ENCODE measurements at regions not wholly inside any gene's neighbourhood (a gene's known extent, or its start where the extent isn't known, plus 50 kb on each side); places are given as distances from the start of the nearest gene placed in this dataset.

- TF ChIP-seq, protein P1, sequence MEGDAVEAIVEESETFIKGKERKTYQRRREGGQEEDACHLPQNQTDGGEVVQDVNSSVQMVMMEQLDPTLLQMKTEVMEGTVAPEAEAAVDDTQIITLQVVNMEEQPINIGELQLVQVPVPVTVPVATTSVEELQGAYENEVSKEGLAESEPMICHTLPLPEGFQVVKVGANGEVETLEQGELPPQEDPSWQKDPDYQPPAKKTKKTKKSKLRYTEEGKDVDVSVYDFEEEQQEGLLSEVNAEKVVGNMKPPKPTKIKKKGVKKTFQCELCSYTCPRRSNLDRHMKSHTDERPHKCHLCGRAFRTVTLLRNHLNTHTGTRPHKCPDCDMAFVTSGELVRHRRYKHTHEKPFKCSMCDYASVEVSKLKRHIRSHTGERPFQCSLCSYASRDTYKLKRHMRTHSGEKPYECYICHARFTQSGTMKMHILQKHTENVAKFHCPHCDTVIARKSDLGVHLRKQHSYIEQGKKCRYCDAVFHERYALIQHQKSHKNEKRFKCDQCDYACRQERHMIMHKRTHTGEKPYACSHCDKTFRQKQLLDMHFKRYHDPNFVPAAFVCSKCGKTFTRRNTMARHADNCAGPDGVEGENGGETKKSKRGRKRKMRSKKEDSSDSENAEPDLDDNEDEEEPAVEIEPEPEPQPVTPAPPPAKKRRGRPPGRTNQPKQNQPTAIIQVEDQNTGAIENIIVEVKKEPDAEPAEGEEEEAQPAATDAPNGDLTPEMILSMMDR (IDR thresholded peaks at IDR 0.05), result no peak
- TF ChIP-seq POLR2A (IDR thresholded peaks at IDR 0.05), result no peak
These were observed 403.5 kb downstream of the SLC16A7 start for GRCh38 chr12:59999291-59999690.
